Posterior vena cava (tissue), 2 donors: ENCODE measurements at regions not wholly inside any gene's neighbourhood (a gene's known extent, or its start where the extent isn't known, plus 50 kb on each side); places are given as distances from the start of the nearest gene placed in this dataset.

Experiments
- DNase-seq: peaks from one replicate; pipeline ENCODE4 v3.0.0-alpha.2; 2020; ENCODE audit warnings: low spot score
- intact Hi-C, 2 donors: fragments of 100-400 bp; cut with DNase I; formaldehyde crosslinking; loops; one replicate each; pipeline versions ENCODE4 v1.14.1 to v1.14.2; 2022 to 2023
- donor health status: DM: yes; HTN: yes; CAD: no.
- donor health status: DM: yes; HTN: yes; CAD: no.

DNA sequence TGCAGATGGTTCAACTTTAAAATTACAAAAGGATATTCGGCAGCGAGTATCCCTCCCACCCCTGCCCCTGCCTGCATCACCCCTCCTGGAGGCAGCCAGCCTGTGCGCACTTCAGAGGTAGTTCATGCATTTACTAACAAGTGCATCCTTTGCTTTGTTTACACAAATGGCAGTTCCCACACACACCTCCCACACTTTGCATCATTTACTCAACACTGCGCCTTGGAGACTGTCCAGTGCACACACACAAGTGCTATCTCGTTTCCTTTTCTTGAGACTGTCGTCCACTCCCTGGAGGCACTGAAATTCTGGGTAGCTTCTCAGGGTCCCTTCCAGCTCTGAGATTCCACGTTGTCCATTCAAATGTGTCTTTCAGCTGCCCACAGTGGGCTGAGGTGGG, 53.1 kb upstream of the VSX1 start:
- no peak for DNase-seq
- intact Hi-C loops, result no loop called here

DNA sequence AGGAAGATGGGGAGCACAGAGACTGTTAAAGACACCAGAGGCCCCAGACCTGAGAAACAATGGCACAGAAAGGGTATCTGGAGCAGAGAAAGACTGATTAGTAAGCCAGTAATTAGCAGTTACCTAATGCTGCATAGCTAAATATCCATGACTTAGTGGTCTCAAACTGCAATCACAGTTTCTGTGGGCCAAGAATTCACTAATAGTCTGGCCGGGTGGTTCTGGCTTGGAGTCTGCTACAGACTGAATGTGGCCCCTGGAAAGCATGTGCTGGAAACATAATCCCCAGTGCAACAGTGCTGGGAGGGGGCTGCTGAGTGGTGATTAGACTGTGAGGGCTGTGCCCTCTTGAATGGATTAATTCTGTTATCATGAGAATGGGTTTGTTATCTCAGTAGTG, 54.1 kb upstream of the VSX1 start:
- no peak for DNase-seq
- intact Hi-C loops, result no loop called here

DNA sequence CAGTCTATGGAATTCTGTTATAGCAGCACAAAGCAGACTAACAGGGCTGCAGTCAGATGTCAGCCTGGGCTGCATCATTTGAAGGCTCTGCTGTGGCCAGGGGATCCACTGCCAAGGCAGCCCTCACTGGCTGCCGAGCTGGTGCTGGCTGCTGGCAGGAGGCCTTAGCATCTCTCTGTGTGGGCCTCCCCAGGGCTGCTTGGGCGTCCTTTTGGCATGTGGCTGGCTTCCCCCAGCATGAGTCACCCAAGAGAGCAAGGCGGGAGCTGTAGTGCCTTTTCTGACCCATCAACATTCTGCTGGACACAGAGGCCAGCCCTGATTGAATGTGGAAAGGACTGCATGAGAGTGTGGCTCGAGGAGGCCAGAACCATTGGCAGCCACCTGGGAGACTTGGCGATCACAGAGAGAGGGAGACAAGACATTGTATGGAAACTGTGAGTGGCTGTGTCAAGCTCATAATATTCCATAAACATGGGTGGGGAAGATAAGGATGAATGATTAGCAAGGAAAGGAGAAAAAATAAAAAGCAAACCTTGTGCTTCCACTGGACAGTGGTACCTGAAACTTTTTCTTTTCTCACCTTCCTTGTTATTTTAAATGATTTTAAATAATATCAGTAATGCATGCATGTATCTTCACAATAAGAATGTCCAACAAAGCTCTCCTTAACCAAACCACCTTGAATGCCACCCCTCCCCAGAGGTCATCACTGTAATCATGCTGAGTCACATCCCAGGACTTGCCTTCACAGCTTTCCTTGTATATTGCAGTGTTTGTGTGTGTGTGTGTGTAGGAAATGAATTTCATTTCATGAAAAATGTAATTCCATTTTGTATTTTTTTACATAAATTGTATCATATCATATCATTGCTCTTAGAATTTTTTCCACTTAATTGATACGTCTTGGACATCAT, 55.0 kb upstream of the VSX1 start:
- peak; percentile 94 for DNase-seq
- intact Hi-C loops, result no loop called here

GRCh38 chr20:25139029-25139705, 56.3 kb upstream of the ENTPD6 start:
- intact Hi-C loops, result no loop called here
- DNase-seq, result no peak

GRCh38 chr20:25140968-25141367, 54.5 kb upstream of the ENTPD6 start:
- no peak for DNase-seq
- intact Hi-C loops, result no loop called here

DNA sequence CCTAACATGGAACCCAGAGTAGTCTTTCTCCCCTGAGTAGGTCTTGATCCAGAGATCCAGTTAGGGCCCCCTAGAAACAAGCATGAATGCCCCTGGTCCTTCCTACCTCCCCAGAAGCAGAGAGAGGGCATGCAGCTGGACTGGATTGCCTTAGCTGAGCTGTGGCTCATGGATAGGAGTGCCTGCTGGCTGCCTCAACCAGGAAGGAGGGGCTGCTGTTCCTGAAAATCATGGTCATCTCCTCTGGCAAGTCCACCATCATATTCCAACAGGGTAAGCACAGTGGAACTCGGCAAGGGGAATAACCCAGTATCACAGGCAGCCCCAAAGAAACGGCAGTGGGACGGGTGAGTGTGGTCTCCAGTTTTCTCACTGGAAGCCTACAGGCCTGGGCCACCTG, 53.1 kb upstream of the ENTPD6 start:
- no peak for DNase-seq
- intact Hi-C loops, result no loop called here

DNA sequence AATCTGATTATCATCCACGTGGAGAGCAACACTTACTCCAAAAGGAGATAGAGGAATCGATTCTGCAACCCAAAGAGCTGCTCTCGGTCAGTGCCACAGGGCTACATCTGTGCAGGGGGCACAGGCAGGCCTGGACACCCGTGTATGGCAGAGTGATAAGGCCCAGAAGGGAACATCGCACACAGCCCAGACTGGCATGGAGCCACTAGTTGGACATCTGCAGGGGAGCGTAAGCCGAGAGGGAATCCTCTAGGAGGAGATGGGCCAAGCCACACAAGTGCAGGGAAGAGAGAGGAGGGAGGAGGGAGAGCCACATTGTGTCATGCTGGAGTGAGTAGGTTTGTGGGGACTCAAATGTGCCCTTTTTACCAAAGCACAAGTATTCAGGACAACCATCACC, 50.4 kb upstream of the ENTPD6 start:
- intact Hi-C loops, result no loop called here

More for the DNA sequence above, 50.4 kb upstream of the ENTPD6 start:
- no peak for DNase-seq
